ENCODE measurements at regions not wholly inside any gene's neighbourhood (a gene's known extent, or its start where the extent isn't known, plus 50 kb on each side); places are given as distances from the start of the nearest gene placed in this dataset.

GRCh38 chr9:16358751-16359150, 511.7 kb downstream of the BNC2 start:
- no peak for TF ChIP-seq CTCF (conservative IDR thresholded peaks at IDR 0.05; ENCODE audit: low read length)
- DNase-seq (ENCODE audit: low read depth), result no peak
- no peak overlapping the region for H3K4me3 ChIP-seq (ENCODE audit: low read length)

Measured in AG10803 (cell line).